Neuronal stem cell (in vitro differentiated cells): ENCODE measurements at regions not wholly inside any gene's neighbourhood (a gene's known extent, or its start where the extent isn't known, plus 50 kb on each side); places are given as distances from the start of the nearest gene placed in this dataset.

ENCODE experiments used
- DNase-seq: peaks from one replicate; pipeline ENCODE4 v3.0.0-alpha.2; 2013; ENCODE audit warnings: low spot score
- H2AFZ ChIP-seq: one replicate; pipeline ENCODE4 v1.6.1; 2013; ENCODE audit warnings: mild to moderate bottlenecking, low read length, inconsistent platforms
- H2AK5ac ChIP-seq: 2 replicates; pipeline ENCODE4 v1.6.1; 2013; ENCODE audit warnings: low read depth, mild to moderate bottlenecking, inconsistent platforms, low read length, moderate library complexity, mixed read lengths
- H2BK120ac ChIP-seq: 2 replicates; pipeline ENCODE4 v1.6.1; 2013; ENCODE audit warnings: low read depth, mild to moderate bottlenecking, inconsistent platforms, low read length, moderate library complexity, mixed read lengths
- H2BK12ac ChIP-seq: one replicate; pipeline ENCODE4 v1.6.1; 2013; ENCODE audit warnings: low read length, inconsistent platforms
- H2BK15ac ChIP-seq: 2 replicates; pipeline ENCODE4 v1.6.1; 2013; ENCODE audit warnings: mild to moderate bottlenecking, low read length, inconsistent platforms, mixed read lengths
- H2BK5ac ChIP-seq: one replicate; pipeline ENCODE4 v1.6.1; 2013; ENCODE audit warnings: inconsistent platforms, mild to moderate bottlenecking, low read length, moderate library complexity
- H3K14ac ChIP-seq: one replicate; pipeline ENCODE4 v1.6.1; 2013; ENCODE audit warnings: low read length, inconsistent platforms
- H3K18ac ChIP-seq: 2 replicates; pipeline ENCODE4 v1.6.1; 2013; ENCODE audit warnings: low read length, inconsistent platforms
- H3K23ac ChIP-seq: 2 replicates; pipeline ENCODE4 v1.6.1; 2013; ENCODE audit warnings: low read depth, mild to moderate bottlenecking, mixed read lengths, low read length, inconsistent platforms; ENCODE audit not compliant: poor library complexity
- H3K27ac ChIP-seq: replicated peaks from 3 replicates; pipeline ENCODE4 v1.5.1; 2013; ENCODE audit warnings: low read length, inconsistent platforms
- H3K27me3 ChIP-seq, 3 experiments: 2 replicates each; pipeline ENCODE4 v1.6.1; 2013; ENCODE audit warnings: low read length in 3 of 3, mild to moderate bottlenecking in 2 of 3, inconsistent platforms in 1 of 3, low read depth in 1 of 3, mixed read lengths in 1 of 3, moderate library complexity in 1 of 3; ENCODE audit not compliant: control insufficient read depth in 3 of 3, insufficient read depth in 3 of 3
- H3K36me3 ChIP-seq, 2 donors: replicated peaks in 1 of 2; 2 replicates each; pipeline ENCODE4 v1.6.1; 2013; ENCODE audit warnings: low read length in 2 of 2; ENCODE audit not compliant: control insufficient read depth in 2 of 2, insufficient read depth in 2 of 2
- H3K4ac ChIP-seq: 2 replicates; pipeline ENCODE4 v1.6.1; 2013; ENCODE audit warnings: inconsistent platforms, mild to moderate bottlenecking, low read length, moderate library complexity
- H3K4me1 ChIP-seq, 2 donors: 1 replicate in 1 of 2; 2 replicates in 1 of 2; pipeline ENCODE4 v1.6.1; 2013; ENCODE audit warnings: low read length in 2 of 2, low read depth in 1 of 2; ENCODE audit not compliant: control insufficient read depth in 2 of 2, insufficient read depth in 1 of 2
- H3K4me2 ChIP-seq: one replicate; pipeline ENCODE4 v1.6.1; 2013; ENCODE audit warnings: mild to moderate bottlenecking, low read length, inconsistent platforms; ENCODE audit not compliant: insufficient read depth, poor library complexity, severe bottlenecking
- H3K4me3 ChIP-seq, 2 donors: 2 replicates each; pipeline ENCODE4 v1.5.1; 2013; ENCODE audit warnings: low read length in 2 of 2, mild to moderate bottlenecking in 2 of 2, inconsistent platforms in 1 of 2, moderate library complexity in 1 of 2
- H3K79me1 ChIP-seq: one replicate; pipeline ENCODE4 v1.6.1; 2013; ENCODE audit warnings: low read depth, mild to moderate bottlenecking, inconsistent platforms, low read length, moderate library complexity
- H3K9ac ChIP-seq: one replicate; pipeline ENCODE4 v1.6.1; 2013; ENCODE audit warnings: mild to moderate bottlenecking, low read depth, low read length, inconsistent platforms; ENCODE audit not compliant: poor library complexity
- H3K9me3 ChIP-seq, 2 donors: replicated peaks in 1 of 2; 2 replicates each; pipeline versions ENCODE3 to v1.6.1; 2013; ENCODE audit warnings: low read length in 2 of 2, mild to moderate bottlenecking in 2 of 2, inconsistent platforms in 1 of 2, low read depth in 1 of 2, mixed read lengths in 1 of 2, moderate library complexity in 1 of 2; ENCODE audit not compliant: control insufficient read depth in 2 of 2, insufficient read depth in 1 of 2
- H4K8ac ChIP-seq: one replicate; pipeline ENCODE4 v1.6.1; 2013; ENCODE audit warnings: low read depth, mild to moderate bottlenecking, inconsistent platforms, low read length, moderate library complexity
- H4K91ac ChIP-seq: one replicate; pipeline ENCODE4 v1.6.1; 2013; ENCODE audit warnings: low read length, low read depth, mild to moderate bottlenecking, inconsistent platforms; ENCODE audit not compliant: poor library complexity
- WGBS, 2 donors: extraction: QIAGEN DNeasy Blood & Tissue Kit; methylation state at CpG; one replicate each; pipeline ENCODE4 v1.1.7; 2013; ENCODE audit warnings: missing lambda C conversion rate in 2 of 2, mixed read lengths in 1 of 2; ENCODE audit not compliant: insufficient read length in 2 of 2, insufficient replicate concordance in 1 of 2; ENCODE audit errors: extremely low coverage in 2 of 2; 5-methylcytosine and 5-hydroxymethylcytosine counted together

- WGBS, 2 donors: no CpG with 5 or more reads among the region's 4 CpGs
- H3K4me3 ChIP-seq: no peak overlapping the region
- H2BK120ac ChIP-seq: no peak overlapping the region
- H3K18ac ChIP-seq: no peak overlapping the region
- H2AK5ac ChIP-seq: no peak overlapping the region
- no peak overlapping the region for H2BK15ac ChIP-seq
- no peak overlapping the region for H3K23ac ChIP-seq
- no peak overlapping the region for H3K27ac ChIP-seq
- no peak overlapping the region for H3K9ac ChIP-seq
- H2BK5ac ChIP-seq: no peak overlapping the region
- H3K79me1 ChIP-seq: no peaks in the 10 kb centered on the region
- no peaks in the 10 kb centered on the region for H3K4me1 ChIP-seq
- H3K36me3 ChIP-seq: no peaks in the 10 kb centered on the region
- H3K27me3 ChIP-seq: no peaks in the 10 kb centered on the region
- H3K4ac ChIP-seq: no peak overlapping the region
- H3K4me2 ChIP-seq: no peak overlapping the region
- DNase-seq: no peak
- no peak overlapping the region for H2AFZ ChIP-seq
- no peak overlapping the region for H4K91ac ChIP-seq
- no peak overlapping the region for H3K14ac ChIP-seq
- no peaks in the 10 kb centered on the region for H3K9me3 ChIP-seq
- no peak overlapping the region for H2BK12ac ChIP-seq
- no peak overlapping the region for H4K8ac ChIP-seq
Observed at GRCh38 chr4:57591073-57591472, 480.9 kb upstream of the IGFBP7 start.

GRCh38 chr4:57588557-57588956, 478.4 kb upstream of the IGFBP7 start:
- no peaks in the 10 kb centered on the region for H3K4me1 ChIP-seq
- H4K91ac ChIP-seq: no peak overlapping the region
- H2AFZ ChIP-seq: no peak overlapping the region
- H2BK15ac ChIP-seq: no peak overlapping the region
- no peaks in the 10 kb centered on the region for H3K79me1 ChIP-seq
- H4K8ac ChIP-seq: no peak overlapping the region
- H2BK5ac ChIP-seq: no peak overlapping the region
- H3K14ac ChIP-seq: no peak overlapping the region
- H3K4me2 ChIP-seq: no peak overlapping the region
- no peak overlapping the region for H3K18ac ChIP-seq
- H3K4me3 ChIP-seq: no peak overlapping the region
- no peak overlapping the region for H3K4ac ChIP-seq
- H3K27me3 ChIP-seq: no peaks in the 10 kb centered on the region
- no peak overlapping the region for H2AK5ac ChIP-seq
- no peak overlapping the region for H3K23ac ChIP-seq
- H3K9me3 ChIP-seq: no peaks in the 10 kb centered on the region
- H3K9ac ChIP-seq: no peak overlapping the region
- no peak for DNase-seq
- no peak overlapping the region for H2BK120ac ChIP-seq
- no peak overlapping the region for H3K27ac ChIP-seq
- H2BK12ac ChIP-seq: no peak overlapping the region
- no peaks in the 10 kb centered on the region for H3K36me3 ChIP-seq

- Histone ChIP-seq H3K4ac (no peak overlapping the region), H3K14ac (no peak overlapping the region), H3K23ac (no peak overlapping the region), H3K27me3 (no peaks in the 10 kb centered on the region), H2BK12ac (no peak overlapping the region), H3K9ac (no peak overlapping the region), H4K91ac (no peak overlapping the region), H3K27ac (no peak overlapping the region), H3K4me1 (no peaks in the 10 kb centered on the region), H3K79me1 (no peaks in the 10 kb centered on the region), H3K18ac (no peak overlapping the region), H3K36me3 (no peaks in the 10 kb centered on the region), H3K9me3 (no peaks in the 10 kb centered on the region), H2BK120ac (no peak overlapping the region), H3K4me2 (no peak overlapping the region), H2AK5ac (no peak overlapping the region), H2AFZ (no peak overlapping the region), H4K8ac (no peak overlapping the region), H2BK5ac (no peak overlapping the region), H3K4me3 (no peak overlapping the region), H2BK15ac (no peak overlapping the region)
- DNase-seq: no peak
Observed at GRCh38 chr4:57580710-57581599, 470.8 kb upstream of the IGFBP7 start.

- no peaks in the 10 kb centered on the region for H3K36me3 ChIP-seq
- no peak overlapping the region for H2AK5ac ChIP-seq
- no peak overlapping the region for H2BK12ac ChIP-seq
- H3K79me1 ChIP-seq: no peaks in the 10 kb centered on the region
- no peaks in the 10 kb centered on the region for H3K27me3 ChIP-seq
- H3K14ac ChIP-seq: no peak overlapping the region
- no peak overlapping the region for H2AFZ ChIP-seq
- H3K4ac ChIP-seq: no peak overlapping the region
- no CpG with 5 or more reads among the region's 2 CpGs for WGBS, 2 donors
- H3K18ac ChIP-seq: no peak overlapping the region
- H2BK15ac ChIP-seq: no peak overlapping the region
- no peak overlapping the region for H4K91ac ChIP-seq
- no peak overlapping the region for H3K23ac ChIP-seq
- no peak overlapping the region for H3K4me3 ChIP-seq
- H4K8ac ChIP-seq: no peak overlapping the region
- H3K4me2 ChIP-seq: no peak overlapping the region
- peaks cover 0 to 1% of the 10 kb centered on the region in 2 donors for H3K4me1 ChIP-seq
- H3K9ac ChIP-seq: no peak overlapping the region
- no peak overlapping the region for H2BK120ac ChIP-seq
- H3K9me3 ChIP-seq: no peaks in the 10 kb centered on the region
- no peak for DNase-seq
- no peak overlapping the region for H3K27ac ChIP-seq
- no peak overlapping the region for H2BK5ac ChIP-seq
Observed at GRCh38 chr4:57575426-57575825, 465.2 kb upstream of the IGFBP7 start.
